ENCODE measurements at regions not wholly inside any gene's neighbourhood (a gene's known extent, or its start where the extent isn't known, plus 50 kb on each side); places are given as distances from the start of the nearest gene placed in this dataset.
A peak's percentile ranks its signal among the peaks of the same experiment; 100 is the strongest.

- DNase-seq (ENCODE audit: low spot score) = no peak
These were observed 151.4 kb downstream of the CEBPB start for GRCh38 chr20:50341880-50342637.

- DNase-seq (ENCODE audit: low spot score) = no peak
These were observed 152.0 kb downstream of the CEBPB start for GRCh38 chr20:50342638-50343102.

GRCh38 chr20:50343125-50343489, 152.5 kb downstream of the CEBPB start:
- DNase-seq (ENCODE audit: low spot score) = no peak

- DNase-seq (ENCODE audit: low spot score) = no peak
These were observed 153.0 kb downstream of the CEBPB start for GRCh38 chr20:50343490-50344179.

- DNase-seq (ENCODE audit: low spot score) = no peak
These were observed 153.8 kb downstream of the CEBPB start for GRCh38 chr20:50344232-50345071.

- no peak for DNase-seq (ENCODE audit: low spot score)
These were observed 155.2 kb downstream of the CEBPB start for GRCh38 chr20:50345712-50346373.

GRCh38 chr20:50346374-50347283, 156.0 kb downstream of the CEBPB start:
- peak; percentile 52 for DNase-seq (ENCODE audit: low spot score)

- DNase-seq (ENCODE audit: low spot score) = no peak
These were observed 156.8 kb downstream of the CEBPB start for GRCh38 chr20:50347284-50348063.

GRCh38 chr20:50348096-50348495, 157.5 kb downstream of the CEBPB start:
- no peak for DNase-seq (ENCODE audit: low spot score)

- no peak for DNase-seq (ENCODE audit: low spot score)
These were observed 159.5 kb upstream of the PTPN1 start for GRCh38 chr20:50350510-50351249.

GRCh38 chr20:50351541-50351940, 158.6 kb upstream of the PTPN1 start:
- DNase-seq (ENCODE audit: low spot score) = no peak

- no peak for DNase-seq (ENCODE audit: low spot score)
These were observed 156.8 kb upstream of the PTPN1 start for GRCh38 chr20:50353289-50353961.

GRCh38 chr20:50354721-50355589, 155.2 kb upstream of the PTPN1 start:
- peak; percentile 77 for DNase-seq (ENCODE audit: low spot score)

- no peak for DNase-seq (ENCODE audit: low spot score)
These were observed 154.3 kb upstream of the PTPN1 start for GRCh38 chr20:50355590-50356524.

GRCh38 chr20:50356525-50356885, 153.7 kb upstream of the PTPN1 start:
- DNase-seq (ENCODE audit: low spot score) = no peak

Data from HT-29 (cell line).